ENCODE measurements at regions not wholly inside any gene's neighbourhood (a gene's known extent, or its start where the extent isn't known, plus 50 kb on each side); places are given as distances from the start of the nearest gene placed in this dataset.

- Histone ChIP-seq H3K27me3 (ENCODE audit: insufficient read depth, low read length) (no peaks in the 10 kb centered on the region), H3K4me1 (ENCODE audit: insufficient read depth, low read length) (no peaks in the 10 kb centered on the region), H2BK15ac (ENCODE audit: low read depth, low read length) (no peak overlapping the region), H4K91ac (ENCODE audit: insufficient read length, low read depth, low read length) (no peak overlapping the region), H3K14ac (ENCODE audit: insufficient read depth, low read length) (no peak overlapping the region; the same call in 1 of the 2 replicates), H2AK5ac (ENCODE audit: insufficient read length, low read length) (no peak overlapping the region), H3K9me3 (ENCODE audit: control insufficient read depth, low read depth, low read length) (no peaks in the 10 kb centered on the region), H3K79me2 (ENCODE audit: insufficient read depth, low read length) (no peaks in the 10 kb centered on the region), H3K56ac (ENCODE audit: insufficient read length, low read depth, low read length) (no peak overlapping the region), H3K9ac (ENCODE audit: extremely low read depth, insufficient read length, low read length) (no peak overlapping the region), H2BK5ac (ENCODE audit: insufficient read length, low read length) (no peak overlapping the region), H3K79me1 (ENCODE audit: insufficient read depth, low read depth, low read length, poor library complexity, severe bottlenecking) (no peaks in the 10 kb centered on the region), H2AFZ (ENCODE audit: low read length) (no peak overlapping the region), H3T11ph (ENCODE audit: low read length) (no peak overlapping the region), H3K23ac (ENCODE audit: insufficient read length, low read depth, low read length) (no peak overlapping the region), H4K5ac (ENCODE audit: insufficient read length, low read depth, low read length) (no peak overlapping the region), H2BK12ac (ENCODE audit: insufficient read length, low read depth, low read length) (no peak overlapping the region), H4K20me1 (ENCODE audit: control insufficient read depth, insufficient read depth, insufficient read length) (no peaks in the 10 kb centered on the region), H3K23me2 (ENCODE audit: insufficient read length, low read depth, low read length, poor library complexity, severe bottlenecking) (no peaks in the 10 kb centered on the region), H3K4ac (ENCODE audit: low read depth, low read length) (no peak overlapping the region), H2BK120ac (ENCODE audit: low read depth, low read length, poor library complexity, severe bottlenecking) (no peak overlapping the region), H3K18ac (ENCODE audit: insufficient read length, low read depth, low read length) (no peak overlapping the region), H3K4me2 (ENCODE audit: insufficient read depth, insufficient read length, low read length) (no peak overlapping the region), H2BK20ac (ENCODE audit: low read depth, low read length, poor library complexity, severe bottlenecking) (no peak overlapping the region), H3K27ac (ENCODE audit: insufficient read length, low read depth, low read length) (no peak overlapping the region), H4K8ac (replicated peaks; ENCODE audit: insufficient read length, low read depth, low read length) (no peak overlapping the region)
- H3K27me3 Mint-ChIP-seq (ENCODE audit: low read depth) = no peaks in the 10 kb centered on the region
- no peak overlapping the region for H3K4me3 Mint-ChIP-seq
- H3K27ac Mint-ChIP-seq = no peak overlapping the region
- H3K4me1 Mint-ChIP-seq = peaks cover 0 to 4% of the 10 kb centered on the region in 2 experiments; a peak in 1 of 4 replicates
- TF ChIP-seq CTCF (conservative IDR thresholded peaks at IDR 0.05) = no peak
- H3K9me3 Mint-ChIP-seq = peaks cover 3 to 11% of the 10 kb centered on the region in 2 experiments; a peak in 4 of 5 replicates
- no CpG with 5 or more reads among the region's 3 CpGs for WGBS (ENCODE audit: extremely low coverage, insufficient read length, low lambda C conversion rate)
- peaks cover 4 to 26% (median 7%) of the 10 kb centered on the region in 3 experiments; a peak in 5 of 7 replicates for H3K36me3 Mint-ChIP-seq (ENCODE audit: insufficient read depth in 1 of 3, low read depth in 3 of 3)
- DNase-seq = no peak
These were observed 177.1 kb downstream of the PARM1 start for GRCh38 chr4:75110061-75110460.

Data from H9 (cell line).